ENCODE measurements at regions not wholly inside any gene's neighbourhood (a gene's known extent, or its start where the extent isn't known, plus 50 kb on each side); places are given as distances from the start of the nearest gene placed in this dataset.
A peak's percentile ranks its signal among the peaks of the same experiment; 100 is the strongest.

DNA sequence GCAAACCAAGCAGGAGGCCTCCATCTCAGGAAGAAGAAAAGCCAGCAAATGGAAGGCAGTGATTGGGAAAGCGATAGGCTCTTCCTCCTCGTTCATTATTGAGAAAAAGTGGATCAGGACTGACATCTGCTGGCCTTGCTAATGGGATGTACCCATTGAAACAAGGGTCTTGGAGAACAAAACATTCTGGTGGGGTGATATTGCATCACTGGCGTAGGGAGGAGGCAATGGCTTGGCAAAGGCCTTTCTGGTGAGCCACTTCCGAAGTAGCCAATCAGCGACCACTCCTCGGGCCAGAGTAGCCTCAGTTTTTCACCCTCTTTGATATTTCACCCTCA lies 86.7 kb upstream of the NFIB start:
- no peak overlapping the region for H3K4me3 ChIP-seq (ENCODE audit: low read length)
- DNase-seq (ENCODE audit: low read depth): no peak
- TF ChIP-seq, protein P1, sequence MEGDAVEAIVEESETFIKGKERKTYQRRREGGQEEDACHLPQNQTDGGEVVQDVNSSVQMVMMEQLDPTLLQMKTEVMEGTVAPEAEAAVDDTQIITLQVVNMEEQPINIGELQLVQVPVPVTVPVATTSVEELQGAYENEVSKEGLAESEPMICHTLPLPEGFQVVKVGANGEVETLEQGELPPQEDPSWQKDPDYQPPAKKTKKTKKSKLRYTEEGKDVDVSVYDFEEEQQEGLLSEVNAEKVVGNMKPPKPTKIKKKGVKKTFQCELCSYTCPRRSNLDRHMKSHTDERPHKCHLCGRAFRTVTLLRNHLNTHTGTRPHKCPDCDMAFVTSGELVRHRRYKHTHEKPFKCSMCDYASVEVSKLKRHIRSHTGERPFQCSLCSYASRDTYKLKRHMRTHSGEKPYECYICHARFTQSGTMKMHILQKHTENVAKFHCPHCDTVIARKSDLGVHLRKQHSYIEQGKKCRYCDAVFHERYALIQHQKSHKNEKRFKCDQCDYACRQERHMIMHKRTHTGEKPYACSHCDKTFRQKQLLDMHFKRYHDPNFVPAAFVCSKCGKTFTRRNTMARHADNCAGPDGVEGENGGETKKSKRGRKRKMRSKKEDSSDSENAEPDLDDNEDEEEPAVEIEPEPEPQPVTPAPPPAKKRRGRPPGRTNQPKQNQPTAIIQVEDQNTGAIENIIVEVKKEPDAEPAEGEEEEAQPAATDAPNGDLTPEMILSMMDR (conservative IDR thresholded peaks at IDR 0.05; ENCODE audit: low read depth, low read length): peak; percentile 19

DNA sequence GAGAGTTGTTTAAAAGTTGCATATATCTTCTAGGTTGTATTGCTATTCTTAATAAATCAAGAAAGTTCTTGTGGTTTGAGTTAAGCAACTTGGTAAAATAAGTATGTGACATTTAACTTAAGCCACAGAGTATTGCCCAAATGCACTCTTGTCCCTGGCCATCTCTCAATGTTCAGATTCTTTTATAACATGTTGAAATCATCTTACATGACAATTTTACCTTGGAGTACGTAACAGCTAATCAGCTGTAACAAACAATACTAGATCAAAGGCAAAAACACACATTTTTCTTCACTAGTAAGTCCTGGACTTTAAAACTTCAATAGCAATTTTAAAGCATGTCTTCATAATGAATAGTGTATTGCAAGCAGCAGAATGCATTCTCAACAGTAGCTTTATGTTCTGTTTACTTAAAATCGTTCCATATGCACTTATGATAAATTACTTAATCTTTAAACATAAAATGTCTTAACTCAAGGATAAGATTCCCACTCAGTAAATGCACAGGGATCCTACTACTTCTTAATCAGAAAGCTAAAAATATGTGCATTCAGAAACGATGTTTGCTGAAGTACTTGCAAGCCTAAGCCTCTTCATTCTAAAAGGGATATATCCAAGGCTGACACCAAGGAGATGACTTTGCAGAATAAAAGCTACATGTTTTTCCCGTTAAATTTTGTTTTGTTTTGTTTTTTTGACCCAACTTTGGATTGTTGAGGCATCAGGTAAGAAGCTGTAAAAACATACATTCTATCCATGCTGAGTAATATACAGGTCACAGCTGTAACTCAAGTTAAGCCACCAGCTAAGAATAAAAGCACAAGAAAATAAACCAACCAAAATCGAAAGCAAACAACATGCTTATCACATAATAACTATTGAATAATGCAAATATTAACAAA lies 86.1 kb upstream of the NFIB start:
- DNase-seq (ENCODE audit: low read depth): no peak

DNA sequence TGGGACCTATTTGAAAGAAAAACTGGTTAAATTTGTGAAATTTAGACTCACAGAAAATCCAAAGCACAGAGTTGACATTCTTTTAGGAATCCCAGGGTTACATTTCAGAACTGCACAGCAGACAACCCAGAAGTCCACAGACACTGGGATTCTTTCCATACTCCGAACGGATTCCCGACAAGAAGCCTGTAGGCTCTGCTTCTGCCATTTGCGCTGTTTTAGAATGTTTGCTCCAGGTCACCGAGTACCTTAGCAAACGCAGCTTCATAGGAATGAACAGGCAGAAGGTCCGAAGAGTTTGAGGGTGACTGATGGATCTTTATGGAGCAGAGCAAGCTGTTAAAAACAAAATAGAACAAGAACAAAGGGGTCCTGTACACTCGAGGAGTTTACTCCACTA lies 84.5 kb upstream of the NFIB start:
- no peak for DNase-seq (ENCODE audit: low read depth)
- TF ChIP-seq, protein P1 (conservative IDR thresholded peaks at IDR 0.05; ENCODE audit: low read depth, low read length): no peak
- no peak overlapping the region for H3K4me3 ChIP-seq (ENCODE audit: low read length)

More for the DNA sequence above, 86.1 kb upstream of the NFIB start:
- no peak overlapping the region for H3K4me3 ChIP-seq (ENCODE audit: low read length)
- TF ChIP-seq, protein P1 (conservative IDR thresholded peaks at IDR 0.05; ENCODE audit: low read depth, low read length): no peak

DNA sequence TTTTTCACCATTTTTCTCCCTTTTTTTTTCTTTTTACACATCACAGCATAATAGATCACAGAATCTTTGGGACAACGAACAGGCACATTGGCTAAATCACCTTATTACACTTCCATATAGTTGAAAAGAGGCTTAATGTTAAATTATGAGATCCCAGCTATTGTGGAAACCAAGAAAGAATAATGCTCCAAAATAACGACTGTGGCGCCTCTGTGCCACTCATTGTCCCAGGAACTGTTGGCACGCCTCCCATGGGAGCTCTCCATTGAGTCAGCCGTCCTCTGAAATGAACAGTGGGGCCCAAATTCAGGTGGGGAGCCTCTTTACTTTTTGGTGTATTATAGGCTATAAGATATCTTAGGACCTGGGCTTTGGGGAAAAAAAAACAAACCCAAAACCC lies 82.2 kb upstream of the NFIB start:
- no peak for DNase-seq (ENCODE audit: low read depth)
- TF ChIP-seq, protein P1 (conservative IDR thresholded peaks at IDR 0.05; ENCODE audit: low read depth, low read length): no peak
- H3K4me3 ChIP-seq (ENCODE audit: low read length): no peak overlapping the region

DNA sequence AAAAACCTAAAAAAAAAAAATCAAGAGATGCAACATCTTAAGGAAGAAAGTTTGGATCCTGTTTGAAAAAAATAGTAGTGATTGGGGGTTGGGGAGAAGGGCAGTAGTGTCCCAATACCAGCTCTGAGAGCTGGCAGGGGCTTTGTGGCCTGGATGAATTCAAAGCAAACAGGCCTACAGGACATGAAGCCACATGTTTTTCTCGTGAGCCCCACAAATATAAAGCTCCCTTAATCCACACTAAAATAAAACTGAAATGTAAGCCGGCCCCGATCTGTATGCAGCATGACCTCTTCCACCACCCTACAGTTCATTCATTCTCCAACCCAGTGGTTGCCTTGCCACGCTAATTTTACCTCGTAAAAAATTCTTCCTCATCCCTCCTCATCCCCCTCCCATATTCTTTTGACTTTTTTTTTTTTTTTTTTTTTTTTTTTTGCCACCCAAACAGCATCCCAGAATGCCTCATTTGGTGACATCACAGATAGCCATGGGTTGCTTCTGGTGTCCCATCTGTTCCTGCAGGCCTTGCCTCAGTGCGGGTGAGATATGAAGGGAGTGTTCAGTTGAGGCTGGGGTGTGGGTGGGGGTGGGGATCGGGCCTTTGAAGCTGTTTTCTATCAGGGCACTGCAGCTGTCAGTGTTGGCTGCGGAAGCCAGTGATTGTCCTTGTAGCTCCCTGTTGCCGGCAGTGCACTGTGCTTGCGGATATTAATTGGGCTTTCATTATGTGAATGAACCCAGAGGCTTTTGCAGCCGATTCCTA lies 81.6 kb upstream of the NFIB start:
- no peak for DNase-seq (ENCODE audit: low read depth)
- TF ChIP-seq, protein P1 (conservative IDR thresholded peaks at IDR 0.05; ENCODE audit: low read depth, low read length): no peak
- no peak overlapping the region for H3K4me3 ChIP-seq (ENCODE audit: low read length)

DNA sequence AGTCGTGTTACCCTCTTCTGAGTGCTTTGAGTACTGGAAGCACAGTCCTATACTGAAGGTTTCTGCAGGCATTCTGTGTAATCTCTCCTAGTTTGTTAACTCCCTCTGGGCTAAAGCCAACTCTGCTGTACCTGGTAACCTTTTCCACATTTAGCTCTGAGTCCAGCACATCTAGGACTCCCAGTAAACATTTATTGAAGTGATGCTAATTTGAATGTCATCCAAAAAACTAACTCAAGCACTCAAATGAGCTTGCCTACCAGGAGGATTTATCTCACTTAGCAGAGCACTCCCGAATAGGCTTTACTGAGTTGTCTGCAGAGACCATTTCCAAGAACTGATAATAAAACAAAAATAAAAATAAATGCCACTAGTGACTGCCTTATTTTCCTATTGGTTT lies 79.5 kb upstream of the NFIB start:
- DNase-seq (ENCODE audit: low read depth): no peak
- TF ChIP-seq, protein P1 (conservative IDR thresholded peaks at IDR 0.05; ENCODE audit: low read depth, low read length): no peak
- no peak overlapping the region for H3K4me3 ChIP-seq (ENCODE audit: low read length)

Data from retinal pigment epithelial cell (primary cell).